ENCODE measurements at regions not wholly inside any gene's neighbourhood (a gene's known extent, or its start where the extent isn't known, plus 50 kb on each side); places are given as distances from the start of the nearest gene placed in this dataset.

DNA sequence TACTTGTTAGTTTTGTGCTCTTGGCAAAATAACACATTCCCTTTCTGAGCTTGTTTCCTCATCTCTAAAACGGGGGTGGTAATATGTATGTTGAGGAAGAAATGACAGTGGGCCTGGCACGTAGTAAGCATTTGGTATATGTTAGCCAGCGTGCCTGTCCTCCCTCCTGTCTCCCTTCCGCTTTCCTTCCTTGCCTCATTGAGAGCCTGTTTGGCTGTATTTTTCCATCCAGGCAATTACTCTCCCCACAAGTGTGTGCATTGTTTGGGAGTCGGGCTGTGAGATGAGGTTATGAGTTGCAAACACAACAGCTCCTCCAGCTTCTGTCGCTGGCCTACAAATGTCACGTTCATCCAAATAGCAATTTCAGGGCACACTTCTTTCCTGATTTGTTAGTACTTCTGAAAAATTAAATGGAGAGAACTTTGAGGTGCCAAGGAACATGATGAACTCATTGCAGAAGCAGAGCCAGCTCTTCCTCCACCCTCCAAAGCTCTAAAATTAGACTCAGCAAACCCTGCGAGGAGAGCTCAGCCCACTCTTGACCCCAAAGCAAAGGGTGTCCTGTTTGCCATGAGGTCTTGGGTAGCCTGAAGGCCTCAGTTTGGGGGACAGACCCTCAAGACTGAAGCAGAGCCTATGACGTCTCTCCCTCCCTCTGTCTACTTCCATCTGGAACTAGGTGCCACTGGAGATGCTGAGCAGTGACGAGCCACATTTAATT is 50.7 kb upstream of the TOX2 start:
- no peak for TF ChIP-seq POLR2A (IDR thresholded peaks at IDR 0.05)
- TF ChIP-seq CTCF (IDR thresholded peaks at IDR 0.05) = no peak
- intact Hi-C loops (cut with DNase I; ENCODE audit: low total_unique reads) = no loop called here

GRCh38 chr20:43863330-43863729 is 51.3 kb upstream of the TOX2 start:
- H3K36me3 ChIP-seq = no peaks in the 10 kb centered on the region
- H3K27ac ChIP-seq = no peak overlapping the region
- no peaks in the 10 kb centered on the region for H3K27me3 ChIP-seq
- no peaks in the 10 kb centered on the region for H3K4me1 ChIP-seq
- TF ChIP-seq CTCF (IDR thresholded peaks at IDR 0.05) = no peak
- no peak for TF ChIP-seq POLR2A (IDR thresholded peaks at IDR 0.05)
- no peak for DNase-seq
- intact Hi-C loops (cut with DNase I; ENCODE audit: low total_unique reads) = no loop called here
- H3K9me3 ChIP-seq = no peaks in the 10 kb centered on the region
- H3K4me3 ChIP-seq = no peak overlapping the region

More for the DNA sequence above, 50.7 kb upstream of the TOX2 start:
- H3K4me3 ChIP-seq = no peak overlapping the region
- no peaks in the 10 kb centered on the region for H3K4me1 ChIP-seq
- H3K36me3 ChIP-seq = no peaks in the 10 kb centered on the region
- no peaks in the 10 kb centered on the region for H3K27me3 ChIP-seq
- no peak for DNase-seq
- no peaks in the 10 kb centered on the region for H3K9me3 ChIP-seq
- H3K27ac ChIP-seq = no peak overlapping the region

- no peaks in the 10 kb centered on the region for H3K9me3 ChIP-seq
- no peaks in the 10 kb centered on the region for H3K4me1 ChIP-seq
- intact Hi-C loops (cut with DNase I; ENCODE audit: low total_unique reads) = no loop called here
- no peaks in the 10 kb centered on the region for H3K36me3 ChIP-seq
- no peaks in the 10 kb centered on the region for H3K27me3 ChIP-seq
- TF ChIP-seq CTCF (IDR thresholded peaks at IDR 0.05) (no peak), POLR2A (IDR thresholded peaks at IDR 0.05) (no peak)
- H3K4me3 ChIP-seq = no peak overlapping the region
- H3K27ac ChIP-seq = no peak overlapping the region
- no peak for DNase-seq
Measured at GRCh38 chr20:43862438-43862837, 52.2 kb upstream of the TOX2 start.

DNA sequence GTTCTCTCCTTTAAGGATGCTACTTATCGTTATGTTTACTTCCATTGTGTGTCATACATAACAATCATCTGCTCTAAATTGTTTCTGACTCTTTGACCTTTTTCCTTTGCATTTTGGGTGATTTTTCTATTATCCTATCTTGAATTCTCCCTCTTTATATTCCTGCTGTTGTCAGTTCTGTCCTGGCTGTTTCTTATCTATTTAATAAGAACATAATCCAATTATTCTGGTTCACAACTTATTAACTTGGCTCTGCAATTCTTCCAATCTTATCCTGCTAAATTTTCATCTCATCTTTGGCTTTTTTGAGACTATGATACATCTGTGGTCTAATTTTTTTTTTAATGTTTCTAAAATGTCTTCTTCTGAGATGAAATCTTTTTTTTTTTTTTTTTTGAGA is 54.7 kb upstream of the TOX2 start:
- H3K4me1 ChIP-seq = no peaks in the 10 kb centered on the region
- TF ChIP-seq CTCF (IDR thresholded peaks at IDR 0.05) (no peak), POLR2A (IDR thresholded peaks at IDR 0.05) (no peak)
- no peaks in the 10 kb centered on the region for H3K9me3 ChIP-seq
- no peaks in the 10 kb centered on the region for H3K36me3 ChIP-seq
- intact Hi-C loops (cut with DNase I; ENCODE audit: low total_unique reads) = no loop called here
- DNase-seq = no peak
- H3K27me3 ChIP-seq = no peaks in the 10 kb centered on the region
- H3K4me3 ChIP-seq = no peak overlapping the region
- H3K27ac ChIP-seq = no peak overlapping the region

GRCh38 chr20:43857932-43858331 is 56.7 kb upstream of the TOX2 start:
- no peaks in the 10 kb centered on the region for H3K27me3 ChIP-seq
- DNase-seq = no peak
- intact Hi-C loops (cut with DNase I; ENCODE audit: low total_unique reads) = no loop called here
- TF ChIP-seq CTCF (IDR thresholded peaks at IDR 0.05) (no peak), POLR2A (IDR thresholded peaks at IDR 0.05) (no peak)
- H3K4me1 ChIP-seq = no peaks in the 10 kb centered on the region
- H3K36me3 ChIP-seq = no peaks in the 10 kb centered on the region
- no peak overlapping the region for H3K4me3 ChIP-seq
- no peaks in the 10 kb centered on the region for H3K9me3 ChIP-seq
- H3K27ac ChIP-seq = no peak overlapping the region
